ENCODE measurements at regions not wholly inside any gene's neighbourhood (a gene's known extent, or its start where the extent isn't known, plus 50 kb on each side); places are given as distances from the start of the nearest gene placed in this dataset.
"Not testable (repeated sequence)": the region's sequence is repeated elsewhere in the genome, so short reads cannot be mapped to it uniquely, and the experiment has no call there.

- DNase-seq (ENCODE audit: low read depth): no peak
Observed at GRCh38 chr1:217137210-217137881, 414.1 kb upstream of the ESRRG start.

- no peak for DNase-seq (ENCODE audit: low read depth)
Observed at GRCh38 chr1:217136895-217137205, 413.6 kb upstream of the ESRRG start.

- DNase-seq (ENCODE audit: low read depth): no peak
Observed at GRCh38 chr1:217135987-217136894, 413.0 kb upstream of the ESRRG start.

GRCh38 chr1:217135569-217135915 is 412.3 kb upstream of the ESRRG start:
- DNase-seq (ENCODE audit: low read depth): no peak

- DNase-seq (ENCODE audit: low read depth): no peak
Observed at GRCh38 chr1:217134857-217135568, 411.8 kb upstream of the ESRRG start.

GRCh38 chr1:217133958-217134856 is 411.0 kb upstream of the ESRRG start:
- no peak for DNase-seq (ENCODE audit: low read depth)

- no peak for DNase-seq (ENCODE audit: low read depth)
Observed at GRCh38 chr1:217133092-217133491, 409.9 kb upstream of the ESRRG start.

- DNase-seq (ENCODE audit: low read depth): not testable (repeated sequence)
Observed at GRCh38 chr1:217123340-217123739, 400.1 kb upstream of the ESRRG start.

GRCh38 chr1:217117973-217118465 is 394.8 kb upstream of the ESRRG start:
- DNase-seq (ENCODE audit: low read depth): no peak

GRCh38 chr1:217115404-217116380 is 392.5 kb upstream of the ESRRG start:
- DNase-seq (ENCODE audit: low read depth): no peak

- DNase-seq (ENCODE audit: low read depth): no peak
Observed at GRCh38 chr1:217109928-217110327, 386.7 kb upstream of the ESRRG start.

- no peak for DNase-seq (ENCODE audit: low read depth)
Observed at GRCh38 chr1:217106231-217106901, 383.1 kb upstream of the ESRRG start.

GRCh38 chr1:217105437-217105836 is 382.2 kb upstream of the ESRRG start:
- DNase-seq (ENCODE audit: low read depth): no peak

GRCh38 chr1:217097819-217098218 is 374.6 kb upstream of the ESRRG start:
- DNase-seq (ENCODE audit: low read depth): no peak

- DNase-seq (ENCODE audit: low read depth): no peak
Observed at GRCh38 chr1:217096200-217096599, 373.0 kb upstream of the ESRRG start.

GRCh38 chr1:217095050-217095622 is 371.9 kb upstream of the ESRRG start:
- no peak for DNase-seq (ENCODE audit: low read depth)

- DNase-seq (ENCODE audit: low read depth): no peak
Observed at GRCh38 chr1:217091561-217091960, 368.3 kb upstream of the ESRRG start.

GRCh38 chr1:217090060-217090911 is 367.1 kb upstream of the ESRRG start:
- no peak for DNase-seq (ENCODE audit: low read depth)

All from fibroblast of the conjunctiva (primary cell).